ENCODE measurements at regions not wholly inside any gene's neighbourhood (a gene's known extent, or its start where the extent isn't known, plus 50 kb on each side); places are given as distances from the start of the nearest gene placed in this dataset.
A peak's percentile ranks its signal among the peaks of the same experiment; 100 is the strongest.

GRCh38 chr18:75697493-75697892 lies 270.0 kb upstream of the SMIM21 start:
- no peak overlapping the region for H3K4me3 Mint-ChIP-seq
- TF ChIP-seq CTCF (IDR thresholded peaks at IDR 0.05), result no peak
- Histone ChIP-seq H3K4me2 (replicated peaks; ENCODE audit: extremely low read depth, low read length, poor library complexity, severe bottlenecking) (no peak overlapping the region), H3K79me2 (ENCODE audit: insufficient read depth, low read length) (no peaks in the 10 kb centered on the region), H3K9ac (ENCODE audit: insufficient read depth, low read length, poor library complexity, severe bottlenecking) (no peak overlapping the region), H3K36me3 (replicated peaks in 1 of 2; ENCODE audit: control insufficient read depth in 1 of 2, insufficient read depth in 2 of 2, low read length in 2 of 2) (no peaks in the 10 kb centered on the region), H3K27me3 (ENCODE audit: control insufficient read depth in 2 of 2, insufficient read depth in 2 of 2, low read length in 2 of 2) (no peaks in the 10 kb centered on the region), H3K4me1 (ENCODE audit: control insufficient read depth in 1 of 2, insufficient read depth in 2 of 2, low read length in 2 of 2) (no peaks in the 10 kb centered on the region), H3K27ac (ENCODE audit: low read depth in 1 of 2, low read length in 2 of 2) (no peak overlapping the region), H4K20me1 (ENCODE audit: insufficient read depth, low read length) (no peaks in the 10 kb centered on the region), H3K4me3 (replicated peaks in 1 of 3; ENCODE audit: low read depth in 2 of 3, low read length in 3 of 3) (no peak overlapping the region), H3K9me3 (replicated peaks in 1 of 2; ENCODE audit: control insufficient read depth in 1 of 2, insufficient read depth in 1 of 2, low read length in 2 of 2) (peaks cover 1 to 4% of the 10 kb centered on the region in 2 donors), H2AFZ (ENCODE audit: insufficient read depth, low read depth, low read length, poor library complexity, severe bottlenecking) (no peak overlapping the region)
- no CpG with 5 or more reads among the region's 4 CpGs for WGBS (ENCODE audit: insufficient coverage)
- H3K9me3 Mint-ChIP-seq, result peaks cover 4 to 18% (median 9%) of the 10 kb centered on the region in 7 donors
- H3K27ac Mint-ChIP-seq, result no peak overlapping the region
- DNase-seq, result no peak
- H3K27me3 Mint-ChIP-seq (ENCODE audit: low read depth in 3 of 3), result peaks cover 0 to 2% (median 1%) of the 10 kb centered on the region in 3 donors
- intact Hi-C loops (cut with micrococcal nuclease), result no loop called here
- no peaks in the 10 kb centered on the region for H3K36me3 Mint-ChIP-seq
- no peaks in the 10 kb centered on the region for H3K4me1 Mint-ChIP-seq

DNA sequence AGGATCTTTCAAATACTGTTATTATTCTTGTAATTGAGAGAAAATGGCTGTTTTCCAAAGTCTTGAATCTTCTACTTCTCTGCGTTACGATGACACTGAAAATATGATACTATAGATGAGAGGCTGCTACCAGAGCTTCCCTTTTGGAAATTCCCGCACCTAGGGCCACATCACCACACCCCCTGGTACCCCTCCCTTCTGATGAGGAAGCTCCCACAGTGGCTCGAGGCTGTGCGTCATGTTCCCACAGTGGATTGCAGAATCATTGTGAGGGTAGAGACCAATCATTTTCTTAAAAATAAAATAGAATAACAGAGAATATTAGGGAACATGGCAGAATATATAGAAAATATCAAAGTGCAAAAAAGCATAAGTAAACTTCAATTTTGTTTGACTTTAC lies 268.9 kb upstream of the SMIM21 start:
- TF ChIP-seq CTCF (IDR thresholded peaks at IDR 0.05), result no peak
- Histone ChIP-seq H3K27ac (ENCODE audit: low read depth in 1 of 2, low read length in 2 of 2) (no peak overlapping the region), H4K20me1 (ENCODE audit: insufficient read depth, low read length) (no peaks in the 10 kb centered on the region), H3K4me3 (replicated peaks in 1 of 3; ENCODE audit: low read depth in 2 of 3, low read length in 3 of 3) (no peak overlapping the region), H3K9ac (ENCODE audit: insufficient read depth, low read length, poor library complexity, severe bottlenecking) (no peak overlapping the region), H3K4me1 (ENCODE audit: control insufficient read depth in 1 of 2, insufficient read depth in 2 of 2, low read length in 2 of 2) (no peaks in the 10 kb centered on the region), H3K4me2 (replicated peaks; ENCODE audit: extremely low read depth, low read length, poor library complexity, severe bottlenecking) (no peak overlapping the region), H2AFZ (ENCODE audit: insufficient read depth, low read depth, low read length, poor library complexity, severe bottlenecking) (no peak overlapping the region), H3K27me3 (ENCODE audit: control insufficient read depth in 2 of 2, insufficient read depth in 2 of 2, low read length in 2 of 2) (no peaks in the 10 kb centered on the region), H3K79me2 (ENCODE audit: insufficient read depth, low read length) (no peaks in the 10 kb centered on the region), H3K9me3 (replicated peaks in 1 of 2; ENCODE audit: control insufficient read depth in 1 of 2, insufficient read depth in 1 of 2, low read length in 2 of 2) (no peaks in the 10 kb centered on the region), H3K36me3 (replicated peaks in 1 of 2; ENCODE audit: control insufficient read depth in 1 of 2, insufficient read depth in 2 of 2, low read length in 2 of 2) (no peaks in the 10 kb centered on the region)
- Mint-ChIP-seq H3K27me3 (ENCODE audit: low read depth in 3 of 3) (peaks cover 0 to 2% (median 1%) of the 10 kb centered on the region in 3 donors), H3K27ac (no peak overlapping the region), H3K4me1 (no peaks in the 10 kb centered on the region), H3K36me3 (no peaks in the 10 kb centered on the region), H3K4me3 (no peak overlapping the region), H3K9me3 (peaks cover 0 to 15% (median 7%) of the 10 kb centered on the region in 7 donors)
- intact Hi-C loops (cut with micrococcal nuclease), result no loop called here
- no CpG with 5 or more reads among the region's 5 CpGs for WGBS (ENCODE audit: insufficient coverage)
- peak in 1 of 3 donors; percentile 35 for DNase-seq
